ENCODE measurements at regions not wholly inside any gene's neighbourhood (a gene's known extent, or its start where the extent isn't known, plus 50 kb on each side); places are given as distances from the start of the nearest gene placed in this dataset.

- Histone ChIP-seq H3K79me2 (ENCODE audit: insufficient read depth, low read length) (no peaks in the 10 kb centered on the region), H4K20me1 (ENCODE audit: insufficient read depth, low read length) (no peaks in the 10 kb centered on the region), H2AFZ (ENCODE audit: low read depth, low read length) (no peak overlapping the region), H3K36me3 (ENCODE audit: insufficient read depth, low read length) (no peaks in the 10 kb centered on the region), H3K9me3 (ENCODE audit: insufficient read depth, low read length, severe bottlenecking) (no peaks in the 10 kb centered on the region), H3K9ac (ENCODE audit: low read depth, low read length) (no peak overlapping the region), H3K27ac (ENCODE audit: low read length) (no peak overlapping the region), H3K4me3 (ENCODE audit: low read depth in 1 of 2, low read length in 2 of 2) (no peak overlapping the region), H3K27me3 (ENCODE audit: insufficient read depth, low read length, poor library complexity) (no peaks in the 10 kb centered on the region), H3K4me1 (ENCODE audit: insufficient read depth, low read length) (no peaks in the 10 kb centered on the region), H3K4me2 (ENCODE audit: insufficient read depth, low read length) (no peak overlapping the region)
- peak; percentile 45 for DNase-seq
- TF ChIP-seq EZH2 (IDR thresholded peaks at IDR 0.05; ENCODE audit: borderline replicate concordance, low read depth, low read length, severe bottlenecking) (no peak), CTCF (IDR thresholded peaks at IDR 0.05; ENCODE audit: borderline replicate concordance, extremely low read depth, low read length, poor library complexity, severe bottlenecking) (peak; percentile 87)
- ATAC-seq (ENCODE audit: insufficient read depth, low read depth): peak; percentile 69; the same call in 2 of the 3 replicates
These were observed 68.6 kb upstream of the MAL start for GRCh38 chr2:94956797-94957391.

GRCh38 chr2:94958245-94958644 is 67.3 kb upstream of the MAL start:
- ATAC-seq (ENCODE audit: insufficient read depth, low read depth): no peak
- H2AFZ ChIP-seq (ENCODE audit: low read depth, low read length): no peak overlapping the region
- no peak overlapping the region for H3K27ac ChIP-seq (ENCODE audit: low read length)
- DNase-seq: no peak
- H4K20me1 ChIP-seq (ENCODE audit: insufficient read depth, low read length): no peaks in the 10 kb centered on the region
- TF ChIP-seq CTCF (IDR thresholded peaks at IDR 0.05; ENCODE audit: borderline replicate concordance, extremely low read depth, low read length, poor library complexity, severe bottlenecking) (no peak), EZH2 (IDR thresholded peaks at IDR 0.05; ENCODE audit: borderline replicate concordance, low read depth, low read length, severe bottlenecking) (no peak)
- H3K79me2 ChIP-seq (ENCODE audit: insufficient read depth, low read length): no peaks in the 10 kb centered on the region
- no peak overlapping the region for H3K9ac ChIP-seq (ENCODE audit: low read depth, low read length)
- no peaks in the 10 kb centered on the region for H3K36me3 ChIP-seq (ENCODE audit: insufficient read depth, low read length)
- H3K4me3 ChIP-seq (ENCODE audit: low read depth in 1 of 2, low read length in 2 of 2): no peak overlapping the region
- no peaks in the 10 kb centered on the region for H3K27me3 ChIP-seq (ENCODE audit: insufficient read depth, low read length, poor library complexity)
- no peak overlapping the region for H3K4me2 ChIP-seq (ENCODE audit: insufficient read depth, low read length)
- H3K4me1 ChIP-seq (ENCODE audit: insufficient read depth, low read length): no peaks in the 10 kb centered on the region
- H3K9me3 ChIP-seq (ENCODE audit: insufficient read depth, low read length, severe bottlenecking): no peaks in the 10 kb centered on the region

GRCh38 chr2:94960266-94960665 is 65.2 kb upstream of the MAL start:
- H3K4me2 ChIP-seq (ENCODE audit: insufficient read depth, low read length): no peak overlapping the region
- no peak for ATAC-seq (ENCODE audit: insufficient read depth, low read depth)
- H3K27me3 ChIP-seq (ENCODE audit: insufficient read depth, low read length, poor library complexity): peaks cover 3% of the 10 kb centered on the region
- no peaks in the 10 kb centered on the region for H3K9me3 ChIP-seq (ENCODE audit: insufficient read depth, low read length, severe bottlenecking)
- H4K20me1 ChIP-seq (ENCODE audit: insufficient read depth, low read length): no peaks in the 10 kb centered on the region
- H3K4me3 ChIP-seq (ENCODE audit: low read depth in 1 of 2, low read length in 2 of 2): no peak overlapping the region
- no peaks in the 10 kb centered on the region for H3K4me1 ChIP-seq (ENCODE audit: insufficient read depth, low read length)
- TF ChIP-seq EZH2 (IDR thresholded peaks at IDR 0.05; ENCODE audit: borderline replicate concordance, low read depth, low read length, severe bottlenecking) (no peak), CTCF (IDR thresholded peaks at IDR 0.05; ENCODE audit: borderline replicate concordance, extremely low read depth, low read length, poor library complexity, severe bottlenecking) (no peak)
- no peak for DNase-seq
- no peak overlapping the region for H3K27ac ChIP-seq (ENCODE audit: low read length)
- no peak overlapping the region for H3K9ac ChIP-seq (ENCODE audit: low read depth, low read length)
- no peaks in the 10 kb centered on the region for H3K79me2 ChIP-seq (ENCODE audit: insufficient read depth, low read length)
- H3K36me3 ChIP-seq (ENCODE audit: insufficient read depth, low read length): no peaks in the 10 kb centered on the region
- no peak overlapping the region for H2AFZ ChIP-seq (ENCODE audit: low read depth, low read length)

Measured in DND-41 (cell line).